HG03378 (cell line): ENCODE measurements at regions not wholly inside any gene's neighbourhood (a gene's known extent, or its start where the extent isn't known, plus 50 kb on each side); places are given as distances from the start of the nearest gene placed in this dataset.

ENCODE experiments used
- ATAC-seq: cut with Tn5 transposase; IDR thresholded peaks from one replicate; pipeline ENCODE4 v1.9.1; 2021; ENCODE audit warnings: mild to moderate bottlenecking, moderate library complexity; ENCODE audit not compliant: unreplicated experiment

DNA sequence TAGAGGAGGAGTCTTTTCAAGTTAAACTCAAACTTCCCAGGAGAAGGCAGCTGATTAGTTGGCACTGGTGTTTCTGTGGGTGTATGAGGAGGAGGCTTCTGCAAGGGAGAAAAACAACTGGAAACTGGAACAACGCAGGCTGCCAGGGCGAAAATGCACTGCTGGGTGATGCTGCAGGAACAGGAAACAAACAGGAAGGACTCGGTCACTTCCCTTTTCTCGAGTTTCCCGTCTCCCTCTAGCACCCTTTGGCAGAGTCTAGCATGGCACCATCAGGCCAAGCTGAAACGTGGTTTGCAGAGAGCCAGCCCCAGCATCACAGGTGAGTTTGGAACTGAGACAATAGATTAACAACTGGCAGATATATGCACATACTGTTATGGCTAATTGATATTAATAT, 77.5 kb upstream of the CAST start:
- no peak for ATAC-seq

DNA sequence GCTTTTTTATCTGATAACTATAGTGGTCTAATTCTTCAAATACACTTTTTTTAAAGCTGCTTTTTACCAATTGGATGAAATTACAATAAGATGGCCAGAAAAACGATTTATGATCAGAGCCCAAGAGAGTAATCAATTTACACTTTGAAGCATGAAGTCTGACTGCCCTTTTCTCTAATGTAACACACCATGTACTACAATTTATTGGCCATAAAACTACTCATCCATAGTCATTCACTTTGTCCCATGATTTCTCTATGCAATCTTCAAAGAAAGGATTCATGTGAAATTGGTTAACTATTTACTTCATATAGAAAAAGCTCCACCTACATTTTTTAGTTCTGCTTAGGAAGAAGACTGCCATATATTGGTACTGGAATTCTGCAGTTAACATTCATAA, 73.6 kb upstream of the CAST start:
- no peak for ATAC-seq

DNA sequence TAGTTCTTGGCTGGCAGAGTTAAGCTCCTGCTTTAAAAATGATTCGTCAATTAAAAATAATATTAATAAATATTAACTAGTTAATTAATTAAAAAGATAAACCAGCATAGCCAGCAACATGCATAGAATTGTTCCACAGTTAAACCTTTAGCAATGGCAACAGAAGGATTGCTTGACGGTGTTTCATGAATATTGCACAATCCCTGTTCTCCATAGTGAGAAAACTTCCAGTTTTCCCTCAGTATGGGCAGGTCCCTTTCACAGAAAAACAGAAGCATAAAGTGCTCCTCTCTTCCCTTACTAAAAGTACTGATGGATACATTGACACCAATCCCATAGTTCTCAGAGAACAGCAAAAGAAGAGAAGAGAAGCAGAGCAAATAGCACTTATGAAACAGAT, 71.4 kb upstream of the CAST start:
- no peak for ATAC-seq

DNA sequence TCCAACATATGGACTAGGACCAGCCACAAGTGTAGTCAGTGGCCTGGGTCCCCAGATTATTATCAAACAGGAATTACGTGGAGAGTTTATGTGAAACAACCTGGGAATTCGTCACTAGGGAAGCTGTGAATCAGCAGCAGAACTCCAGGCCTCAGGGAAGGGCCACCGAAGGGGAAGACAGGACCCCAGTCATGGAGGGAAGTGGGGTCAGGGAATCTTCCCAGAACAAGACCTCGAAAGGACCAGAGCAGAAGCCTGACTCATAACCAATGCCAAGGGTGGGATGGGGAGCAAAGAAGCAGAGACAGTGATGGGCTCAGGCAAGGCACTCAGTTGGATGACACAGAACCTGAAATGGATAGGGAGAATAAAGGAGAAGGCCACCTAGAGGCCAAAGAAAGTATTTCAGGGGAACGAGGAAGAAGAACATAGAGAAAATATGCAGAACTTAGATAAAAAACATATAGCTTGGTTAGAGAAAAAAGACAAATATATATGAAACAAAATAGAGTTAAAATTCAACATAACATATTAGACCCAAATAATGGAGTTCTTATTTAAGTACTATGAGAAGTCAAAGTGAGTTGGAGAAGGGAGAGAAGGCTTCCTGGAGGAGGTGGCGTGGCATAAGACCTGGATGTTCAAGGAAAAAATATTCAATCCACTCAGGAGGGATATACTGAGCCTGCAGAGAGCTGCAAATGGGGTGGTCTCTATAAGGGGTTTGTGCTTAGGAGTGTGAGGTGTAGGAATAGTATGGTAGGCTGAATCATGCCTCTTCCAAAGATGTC, 66.7 kb upstream of the CAST start:
- ATAC-seq: no peak

DNA sequence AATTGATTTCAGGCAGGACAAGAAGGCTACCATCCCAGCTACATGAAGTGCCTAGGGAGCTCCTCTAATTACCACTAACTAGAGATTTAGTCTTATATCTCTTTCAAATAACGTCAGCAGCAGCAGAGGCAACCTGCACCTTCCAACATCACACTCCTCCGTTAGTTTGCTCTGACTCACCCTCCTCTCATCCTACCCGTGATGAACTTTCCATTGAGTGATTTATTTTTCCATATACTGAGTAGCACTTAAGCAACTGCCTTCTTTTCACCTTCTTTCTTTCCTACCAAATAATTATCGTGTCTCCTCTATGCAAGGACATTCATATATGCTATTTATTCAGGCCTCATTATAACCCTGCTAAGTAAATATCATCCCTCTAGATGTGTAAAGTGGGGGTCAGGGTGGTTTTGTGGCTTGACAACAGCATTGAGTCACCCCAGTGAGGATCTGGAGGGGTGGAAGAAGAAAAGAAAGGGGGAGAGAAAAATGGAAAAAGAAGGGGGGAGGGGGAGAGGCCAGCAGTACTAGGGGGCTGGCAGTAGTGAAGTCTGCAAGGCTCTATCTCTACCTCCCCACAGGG, 64.6 kb upstream of the CAST start:
- ATAC-seq: no peak

DNA sequence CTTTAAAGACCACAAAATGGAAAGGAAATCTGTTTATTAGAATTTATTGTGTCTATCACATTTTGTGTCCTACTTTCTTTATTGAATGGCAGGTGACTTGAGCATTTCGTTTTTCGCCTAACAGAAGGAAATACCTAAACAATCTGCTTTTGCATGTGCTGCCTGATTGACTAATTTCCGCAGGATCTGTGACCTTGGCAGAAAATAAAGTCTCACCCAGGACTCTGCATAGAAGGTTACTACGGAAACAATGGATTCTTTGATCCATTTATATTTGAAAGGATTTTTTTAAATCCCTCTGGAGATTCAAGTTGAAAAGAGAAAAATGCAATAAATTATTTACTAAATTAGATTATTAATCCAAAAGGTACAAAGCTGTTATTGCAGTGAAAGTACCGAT, 61.0 kb upstream of the CAST start:
- no peak for ATAC-seq

DNA sequence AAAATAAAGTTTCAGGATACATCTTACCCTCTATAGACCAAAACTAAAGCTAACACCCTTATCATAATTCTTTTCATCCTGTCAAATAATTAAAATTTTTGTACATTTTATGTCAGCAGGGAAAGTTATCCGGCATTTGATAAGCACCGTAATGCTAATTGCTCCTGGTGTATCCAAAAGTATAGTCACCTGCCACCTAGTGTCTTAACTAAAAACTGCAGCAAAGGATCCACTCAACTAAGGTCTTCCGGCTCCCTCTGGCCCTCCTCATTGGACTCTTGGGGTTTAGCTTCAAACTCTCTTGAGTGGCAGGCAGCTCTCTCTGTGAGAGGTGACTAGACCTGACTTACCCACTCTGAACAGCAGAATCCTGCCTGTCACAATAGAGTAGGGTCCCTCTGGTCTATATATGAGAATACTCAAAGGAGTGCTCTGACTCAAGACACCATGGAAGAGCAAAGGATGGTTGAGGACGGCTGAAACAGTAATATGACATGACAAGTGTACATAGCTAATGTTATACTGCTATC, 60.4 kb upstream of the CAST start:
- peak; percentile 85 for ATAC-seq

DNA sequence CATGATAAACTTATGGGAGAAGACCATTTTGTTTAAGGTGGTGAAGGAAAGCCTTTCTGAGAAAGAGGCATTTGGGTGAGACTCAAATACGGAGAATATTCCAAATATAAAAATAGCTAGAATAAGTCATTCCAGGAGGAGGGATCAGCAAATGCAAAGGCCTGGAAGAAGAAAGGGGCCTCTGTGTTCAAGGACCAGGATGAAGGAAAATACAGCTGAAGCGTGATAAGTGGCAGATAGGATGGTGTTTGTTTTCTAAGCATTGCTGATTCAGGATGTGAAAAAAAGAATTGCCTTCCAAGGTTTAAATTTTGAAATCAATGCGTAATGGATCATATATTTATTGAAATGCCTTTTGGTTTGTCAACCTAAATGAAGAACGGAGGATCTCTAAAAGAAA, 59.4 kb upstream of the CAST start:
- no peak for ATAC-seq

DNA sequence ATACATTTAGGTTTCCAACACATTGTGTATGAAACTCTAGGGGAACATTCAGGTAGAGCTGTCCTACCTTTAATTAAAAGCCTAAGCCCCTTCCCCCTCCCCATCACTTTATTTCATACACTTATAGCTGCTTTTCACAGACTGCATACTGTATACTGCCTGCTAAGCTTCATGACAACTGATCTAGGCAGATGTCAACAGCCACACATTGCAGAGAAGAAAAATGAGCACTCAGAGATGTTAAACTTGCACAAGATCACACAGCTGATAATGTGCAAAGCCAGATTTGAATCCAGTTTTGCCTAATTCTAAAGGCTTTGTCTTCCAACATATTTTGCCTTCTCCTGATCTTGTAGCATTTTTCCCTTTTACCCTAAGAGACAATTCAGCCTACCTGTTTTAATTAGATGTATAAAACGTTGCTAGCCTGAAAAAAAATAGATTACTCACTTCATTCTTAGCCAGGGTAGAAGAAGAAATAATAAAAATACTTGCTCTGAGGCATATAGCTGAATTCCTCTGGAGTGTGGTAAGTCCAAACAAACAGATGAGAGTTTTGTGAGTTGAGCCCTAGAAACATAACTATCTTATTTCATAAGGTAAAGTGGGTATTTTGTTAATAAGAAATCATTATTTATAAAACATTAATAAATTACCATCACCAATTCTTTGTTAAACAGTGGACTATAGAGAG, 56.9 kb upstream of the CAST start:
- ATAC-seq: no peak

DNA sequence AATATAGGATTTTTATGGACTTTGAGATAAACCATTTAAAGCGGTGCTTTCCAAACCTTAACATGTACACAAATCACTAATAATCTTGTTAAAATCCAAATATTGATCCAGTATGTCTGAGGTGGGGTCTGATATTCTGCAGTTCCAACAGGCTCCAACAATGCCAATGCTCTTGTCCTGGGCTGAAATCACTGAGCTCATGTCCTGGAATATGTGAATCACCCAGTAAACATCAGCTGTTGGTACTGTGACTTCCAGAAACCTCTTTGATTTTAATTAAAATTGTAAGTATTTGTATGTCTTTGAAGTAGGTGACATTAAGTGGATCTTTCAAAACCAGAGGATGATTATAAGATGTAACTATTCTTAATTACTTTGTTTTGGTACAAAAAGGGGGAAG, 52.8 kb upstream of the CAST start:
- ATAC-seq: no peak

DNA sequence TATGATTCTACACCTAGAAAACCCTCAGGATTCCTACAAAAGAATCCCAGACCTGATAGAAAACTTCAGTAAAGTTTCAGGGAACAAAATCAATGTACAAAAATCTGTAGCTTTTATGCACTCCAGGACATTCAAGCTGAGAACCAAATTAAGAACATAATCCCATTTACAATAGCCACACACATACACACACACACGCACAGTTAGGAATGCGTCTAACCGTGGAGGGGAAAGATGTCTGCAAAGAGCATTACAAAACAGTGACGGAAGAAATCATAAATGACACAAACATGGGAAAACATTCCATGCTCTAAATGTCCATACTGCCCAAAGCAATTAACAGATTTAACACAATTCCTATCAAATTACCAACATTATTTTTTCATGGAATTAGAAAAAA, 51.4 kb upstream of the CAST start:
- no peak for ATAC-seq

DNA sequence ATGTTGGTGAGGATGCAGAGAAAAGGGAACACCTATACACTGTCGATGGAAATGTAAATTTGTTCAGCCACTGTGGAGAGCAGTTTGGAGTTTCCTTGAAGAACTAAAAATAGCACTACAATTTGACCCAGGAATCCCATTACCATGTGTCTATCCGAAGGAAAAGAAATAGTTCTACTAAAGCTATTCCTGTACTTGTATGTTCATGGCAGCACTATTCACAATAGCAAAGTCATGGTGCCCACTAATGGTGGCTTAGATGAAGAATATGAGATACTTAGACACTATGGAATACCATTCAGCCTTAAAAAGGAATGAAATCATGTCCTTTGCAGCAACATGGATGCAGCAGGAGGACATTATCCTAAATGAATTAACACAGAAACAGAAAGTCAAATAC, 50.2 kb upstream of the CAST start:
- ATAC-seq: no peak
